ENCODE measurements at regions not wholly inside any gene's neighbourhood (a gene's known extent, or its start where the extent isn't known, plus 50 kb on each side); places are given as distances from the start of the nearest gene placed in this dataset.

DNA sequence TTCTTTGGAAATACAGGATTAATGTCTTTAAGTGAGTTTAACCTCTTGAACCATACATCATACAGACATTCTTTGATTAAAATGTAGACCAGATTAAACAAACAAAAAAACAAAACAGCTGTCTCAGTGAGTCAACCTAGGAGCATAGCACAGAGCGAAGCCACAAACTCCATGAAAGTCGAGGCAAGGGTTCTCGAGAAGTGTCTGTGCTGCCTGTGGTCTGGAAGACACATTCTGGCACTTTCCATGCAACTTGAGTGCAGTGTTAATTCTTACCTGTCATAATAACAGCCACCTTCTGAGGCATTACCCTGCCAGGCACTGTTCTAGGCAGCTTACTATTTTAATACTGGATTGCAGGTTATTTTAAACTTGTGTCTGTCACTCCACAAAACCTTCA lies 435.5 kb upstream of the MMADHC start:
- no peak for DNase-seq (ENCODE audit: extremely low read depth, insufficient read length)
- no peaks in the 10 kb centered on the region for H3K27me3 ChIP-seq (replicated peaks; ENCODE audit: control insufficient read depth, insufficient read depth, low read length)
- H3K4me3 ChIP-seq (replicated peaks; ENCODE audit: low read depth, low read length) = no peak overlapping the region
- TF ChIP-seq, protein P1, sequence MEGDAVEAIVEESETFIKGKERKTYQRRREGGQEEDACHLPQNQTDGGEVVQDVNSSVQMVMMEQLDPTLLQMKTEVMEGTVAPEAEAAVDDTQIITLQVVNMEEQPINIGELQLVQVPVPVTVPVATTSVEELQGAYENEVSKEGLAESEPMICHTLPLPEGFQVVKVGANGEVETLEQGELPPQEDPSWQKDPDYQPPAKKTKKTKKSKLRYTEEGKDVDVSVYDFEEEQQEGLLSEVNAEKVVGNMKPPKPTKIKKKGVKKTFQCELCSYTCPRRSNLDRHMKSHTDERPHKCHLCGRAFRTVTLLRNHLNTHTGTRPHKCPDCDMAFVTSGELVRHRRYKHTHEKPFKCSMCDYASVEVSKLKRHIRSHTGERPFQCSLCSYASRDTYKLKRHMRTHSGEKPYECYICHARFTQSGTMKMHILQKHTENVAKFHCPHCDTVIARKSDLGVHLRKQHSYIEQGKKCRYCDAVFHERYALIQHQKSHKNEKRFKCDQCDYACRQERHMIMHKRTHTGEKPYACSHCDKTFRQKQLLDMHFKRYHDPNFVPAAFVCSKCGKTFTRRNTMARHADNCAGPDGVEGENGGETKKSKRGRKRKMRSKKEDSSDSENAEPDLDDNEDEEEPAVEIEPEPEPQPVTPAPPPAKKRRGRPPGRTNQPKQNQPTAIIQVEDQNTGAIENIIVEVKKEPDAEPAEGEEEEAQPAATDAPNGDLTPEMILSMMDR (IDR thresholded peaks at IDR 0.05; ENCODE audit: insufficient read depth, low read length, poor library complexity, severe bottlenecking) = no peak
- H3K36me3 ChIP-seq (ENCODE audit: control insufficient read depth, insufficient read depth, low read length) = no peaks in the 10 kb centered on the region

DNA sequence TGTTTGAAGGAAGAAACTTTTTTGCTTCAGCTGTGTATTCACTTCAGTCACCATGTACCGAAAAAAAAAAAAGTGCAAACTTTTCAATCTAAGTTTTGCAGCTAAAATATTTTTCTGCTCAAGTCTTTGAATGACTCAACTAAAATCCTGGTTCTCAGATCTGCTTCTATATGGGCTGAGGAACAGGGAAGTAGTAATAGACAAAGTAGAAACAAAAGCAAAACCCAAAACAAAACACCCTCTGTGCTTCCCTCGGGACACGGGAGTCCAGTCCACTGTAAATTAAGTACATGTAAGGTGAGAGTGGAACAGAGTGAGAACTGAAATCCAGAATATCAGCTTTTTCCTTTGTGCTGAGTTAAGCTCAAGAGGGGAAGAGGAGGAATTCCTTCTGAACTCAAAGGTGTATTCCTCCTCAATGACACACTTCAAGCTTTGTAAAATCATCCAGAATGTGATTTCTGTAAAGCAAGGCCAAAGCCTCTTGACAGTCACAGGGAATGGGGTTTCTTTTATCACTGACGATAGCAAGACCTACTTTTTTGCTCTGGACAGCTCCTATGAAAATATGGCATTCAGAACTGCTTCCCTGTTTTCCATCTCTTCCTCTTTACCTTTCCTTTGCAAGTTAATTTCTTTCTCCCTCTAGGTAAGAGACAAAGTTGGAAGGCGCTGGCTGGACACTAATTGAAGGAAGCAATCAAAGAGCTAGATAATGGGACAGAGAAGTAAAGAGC lies 433.5 kb upstream of the MMADHC start:
- no peaks in the 10 kb centered on the region for H3K36me3 ChIP-seq (ENCODE audit: control insufficient read depth, insufficient read depth, low read length)
- no peaks in the 10 kb centered on the region for H3K27me3 ChIP-seq (replicated peaks; ENCODE audit: control insufficient read depth, insufficient read depth, low read length)
- DNase-seq (ENCODE audit: extremely low read depth, insufficient read length) = no peak
- no peak overlapping the region for H3K4me3 ChIP-seq (replicated peaks; ENCODE audit: low read depth, low read length)
- TF ChIP-seq, protein P1 (IDR thresholded peaks at IDR 0.05; ENCODE audit: insufficient read depth, low read length, poor library complexity, severe bottlenecking) = no peak

DNA sequence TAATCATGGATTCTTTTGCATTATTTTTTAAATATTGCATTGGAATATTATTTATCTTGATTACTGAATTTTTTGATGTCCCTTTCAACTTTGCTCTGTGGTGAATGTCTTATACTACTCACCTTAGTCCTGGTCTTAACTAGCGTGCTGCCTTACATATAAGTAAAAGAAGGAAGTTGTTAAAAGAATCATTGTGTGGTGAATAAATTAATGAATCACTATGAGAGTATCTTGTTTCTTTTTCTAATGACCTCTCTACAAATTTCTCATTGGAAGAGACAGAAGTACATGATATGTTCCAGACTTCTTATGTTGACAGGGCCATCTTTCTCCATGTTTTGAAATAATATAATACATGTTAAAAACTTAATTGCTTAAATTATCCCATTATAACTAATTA lies 432.6 kb upstream of the MMADHC start:
- no peaks in the 10 kb centered on the region for H3K36me3 ChIP-seq (ENCODE audit: control insufficient read depth, insufficient read depth, low read length)
- TF ChIP-seq, protein P1 (IDR thresholded peaks at IDR 0.05; ENCODE audit: insufficient read depth, low read length, poor library complexity, severe bottlenecking) = no peak
- no peak for DNase-seq (ENCODE audit: extremely low read depth, insufficient read length)
- no peaks in the 10 kb centered on the region for H3K27me3 ChIP-seq (replicated peaks; ENCODE audit: control insufficient read depth, insufficient read depth, low read length)
- no peak overlapping the region for H3K4me3 ChIP-seq (replicated peaks; ENCODE audit: low read depth, low read length)

DNA sequence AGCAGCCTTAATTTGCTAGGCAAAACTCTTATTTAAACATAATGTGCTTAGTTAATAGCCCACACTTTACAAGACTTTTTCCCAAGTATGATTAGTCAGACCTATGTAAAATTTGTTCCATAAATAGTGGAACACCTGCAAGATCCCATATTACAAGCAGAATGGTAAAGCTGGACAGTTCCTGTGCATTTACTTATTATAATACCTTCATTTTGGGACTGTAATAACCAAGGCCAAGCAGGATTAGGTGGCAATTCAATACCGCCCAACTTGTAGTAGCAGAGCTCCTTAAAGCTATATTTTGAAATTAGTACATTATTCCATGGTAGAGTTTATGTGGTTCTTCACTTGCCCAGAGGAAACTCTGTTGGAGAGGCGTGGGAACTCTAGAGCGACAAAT lies 431.5 kb upstream of the MMADHC start:
- no peak for DNase-seq (ENCODE audit: extremely low read depth, insufficient read length)
- Histone ChIP-seq H3K4me3 (replicated peaks; ENCODE audit: low read depth, low read length) (no peak overlapping the region), H3K27me3 (replicated peaks; ENCODE audit: control insufficient read depth, insufficient read depth, low read length) (no peaks in the 10 kb centered on the region), H3K36me3 (ENCODE audit: control insufficient read depth, insufficient read depth, low read length) (no peaks in the 10 kb centered on the region)
- TF ChIP-seq, protein P1 (IDR thresholded peaks at IDR 0.05; ENCODE audit: insufficient read depth, low read length, poor library complexity, severe bottlenecking) = no peak

DNA sequence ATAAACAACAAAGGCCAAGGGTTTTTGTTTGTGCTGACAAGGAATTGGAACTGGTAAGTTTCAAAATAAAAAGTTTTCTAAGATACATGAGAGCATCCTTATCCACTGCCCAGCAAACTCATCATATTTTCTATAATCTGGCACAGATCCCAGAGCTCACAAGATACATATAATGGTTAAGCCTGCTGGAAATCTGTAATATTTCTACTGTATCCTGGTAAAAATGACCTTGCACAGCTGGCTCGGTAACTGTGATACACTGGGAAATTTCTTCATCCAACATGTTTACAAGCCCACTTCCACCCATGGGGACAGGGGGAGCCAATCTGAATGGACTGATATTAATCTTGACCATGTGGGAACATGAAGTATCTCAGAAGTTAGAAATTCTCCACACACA lies 425.4 kb upstream of the MMADHC start:
- no peaks in the 10 kb centered on the region for H3K27me3 ChIP-seq (replicated peaks; ENCODE audit: control insufficient read depth, insufficient read depth, low read length)
- DNase-seq (ENCODE audit: extremely low read depth, insufficient read length) = no peak
- H3K36me3 ChIP-seq (ENCODE audit: control insufficient read depth, insufficient read depth, low read length) = no peaks in the 10 kb centered on the region
- TF ChIP-seq, protein P1 (IDR thresholded peaks at IDR 0.05; ENCODE audit: insufficient read depth, low read length, poor library complexity, severe bottlenecking) = no peak
- H3K4me3 ChIP-seq (replicated peaks; ENCODE audit: low read depth, low read length) = no peak overlapping the region
